ENCODE measurements at regions not wholly inside any gene's neighbourhood (a gene's known extent, or its start where the extent isn't known, plus 50 kb on each side); places are given as distances from the start of the nearest gene placed in this dataset.
"Not testable (repeated sequence)": the region's sequence is repeated elsewhere in the genome, so short reads cannot be mapped to it uniquely, and the experiment has no call there.

DNA sequence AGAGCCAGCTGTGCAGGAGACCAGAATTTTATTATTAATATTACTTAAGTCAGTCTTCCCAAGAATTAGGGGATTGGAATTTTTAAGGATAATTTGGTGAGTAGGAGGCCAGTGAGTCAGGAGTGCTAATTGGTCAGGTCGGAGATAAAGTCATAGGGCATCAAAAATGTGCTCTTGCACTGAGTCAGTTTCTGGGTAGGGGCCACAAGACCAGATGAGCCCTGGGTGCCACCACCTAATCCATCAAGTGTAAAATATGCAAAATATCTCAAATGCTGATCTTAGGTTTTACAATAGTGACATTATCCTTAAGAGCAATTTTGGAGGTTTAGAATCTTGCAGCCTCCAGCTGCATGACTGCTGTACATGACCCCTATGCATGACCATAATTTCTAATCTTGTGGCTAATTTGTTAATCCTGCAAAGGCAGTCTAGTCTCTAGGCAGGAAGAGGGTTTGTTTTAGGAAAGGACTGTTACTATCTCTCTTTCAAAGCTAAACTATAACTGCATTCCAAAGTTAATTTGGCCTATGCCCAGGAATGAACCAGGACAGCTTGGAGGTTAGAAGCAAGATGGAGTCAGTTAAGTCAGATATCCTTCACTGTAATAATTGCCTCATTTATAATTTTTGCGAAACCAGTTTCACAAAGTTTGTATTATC lies 215.9 kb downstream of the RNF152 start:
- no peak for DNase-seq (ENCODE audit: low read depth in 2 of 2)

DNA sequence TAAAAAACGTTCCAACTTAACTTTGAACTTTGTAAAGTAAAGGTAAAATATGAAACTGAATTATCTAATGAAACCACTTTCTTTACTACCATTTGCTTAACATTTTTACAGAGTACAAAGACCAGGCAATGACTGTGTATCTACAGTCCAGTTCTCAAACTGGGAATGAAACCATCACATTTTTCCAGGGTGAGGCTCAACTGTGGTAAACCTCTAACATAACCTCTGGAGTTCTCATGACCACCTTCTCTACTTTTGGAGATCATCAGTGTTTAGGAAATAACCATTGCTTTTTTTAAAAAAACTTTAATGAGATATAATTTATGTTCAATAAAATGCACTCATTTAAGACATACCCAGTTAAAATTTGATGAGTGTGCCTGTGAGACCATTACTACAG lies 223.5 kb downstream of the RNF152 start:
- no peak for DNase-seq (ENCODE audit: low read depth in 2 of 2)

DNA sequence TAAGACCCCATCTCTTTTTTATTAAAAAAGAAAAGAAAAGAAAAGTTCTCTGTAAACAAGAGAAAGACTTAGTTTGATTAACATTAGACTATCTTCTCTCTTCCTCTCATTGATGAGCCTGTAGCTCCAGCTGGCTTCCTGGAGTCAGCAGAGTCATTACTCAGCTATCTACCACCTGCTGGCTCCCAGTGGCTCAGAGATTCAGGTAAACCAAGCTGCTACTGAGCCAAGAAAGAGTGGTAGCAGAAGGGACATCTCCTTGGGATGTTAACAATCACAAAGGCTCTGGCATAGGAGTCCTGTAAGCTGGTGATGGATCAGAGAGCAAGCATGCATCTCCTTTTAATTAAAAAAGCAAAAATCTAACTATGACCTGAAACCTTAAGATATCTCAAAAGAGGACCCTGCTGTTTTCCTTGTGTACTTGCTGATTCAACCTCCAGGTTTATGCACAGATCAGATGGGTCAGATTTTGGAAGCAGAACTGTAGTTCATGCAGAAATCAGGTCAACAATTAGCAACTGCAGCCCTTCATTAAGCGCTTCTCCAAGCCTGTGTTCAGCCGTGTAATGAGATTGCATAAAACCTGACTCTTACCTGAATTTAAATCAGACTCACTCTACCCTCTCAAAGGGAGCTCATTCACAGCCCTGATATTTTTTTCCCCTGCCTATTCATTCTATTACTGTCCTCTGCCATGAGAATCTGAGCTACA lies 225.8 kb downstream of the RNF152 start:
- no peak for DNase-seq (ENCODE audit: low read depth in 2 of 2)

DNA sequence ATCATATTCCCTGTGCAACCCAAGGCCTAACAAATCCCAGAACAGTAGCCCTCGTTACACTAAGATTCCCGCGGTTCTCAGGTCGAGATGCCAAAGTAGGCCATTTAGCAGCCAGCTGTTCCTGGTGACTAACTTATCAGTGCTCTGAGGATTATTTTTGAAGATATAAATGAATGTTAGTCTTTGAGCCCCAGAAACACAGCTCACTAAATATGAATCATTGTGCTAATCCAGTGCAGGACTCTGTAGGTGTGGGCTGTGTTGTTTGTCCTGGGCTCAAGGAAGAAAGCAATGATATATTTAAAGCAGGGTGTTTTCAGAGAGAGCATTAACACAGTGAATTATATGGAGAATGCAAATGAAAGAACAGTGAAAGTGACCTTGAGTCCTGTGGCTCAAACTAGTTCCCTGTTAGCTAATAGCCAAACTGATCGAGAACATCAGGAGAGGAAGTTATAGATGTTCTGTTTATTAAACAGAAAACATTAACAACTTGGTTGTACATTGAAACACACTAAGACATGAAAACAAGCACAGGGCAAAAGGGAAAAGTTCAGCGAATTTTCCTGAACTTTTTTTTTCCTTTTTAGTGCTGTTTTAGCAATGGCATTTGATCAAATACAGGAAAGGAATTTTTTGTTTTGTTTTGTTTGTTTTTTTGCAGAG lies 228.3 kb downstream of the RNF152 start:
- DNase-seq (ENCODE audit: low read depth in 2 of 2), result no peak

DNA sequence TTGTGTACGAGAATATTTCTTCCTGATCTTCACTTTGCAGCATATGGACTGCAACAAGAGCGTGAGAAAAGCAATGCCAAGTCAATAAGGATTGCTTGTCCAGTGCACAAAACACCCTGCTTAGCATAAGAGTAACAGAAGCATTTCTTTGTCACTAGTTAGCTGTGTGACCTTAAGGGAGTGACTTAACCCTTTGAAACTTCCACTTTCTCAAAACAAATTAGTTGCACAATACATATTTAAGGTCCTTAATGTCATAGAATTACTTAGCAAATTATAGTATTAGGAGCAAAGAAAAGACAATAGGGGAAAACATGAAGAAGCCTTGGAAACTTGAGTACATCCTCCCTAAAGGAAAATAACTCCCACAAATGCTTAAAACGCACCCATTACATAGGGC lies 230.1 kb downstream of the RNF152 start:
- DNase-seq (ENCODE audit: low read depth in 2 of 2), result no peak

DNA sequence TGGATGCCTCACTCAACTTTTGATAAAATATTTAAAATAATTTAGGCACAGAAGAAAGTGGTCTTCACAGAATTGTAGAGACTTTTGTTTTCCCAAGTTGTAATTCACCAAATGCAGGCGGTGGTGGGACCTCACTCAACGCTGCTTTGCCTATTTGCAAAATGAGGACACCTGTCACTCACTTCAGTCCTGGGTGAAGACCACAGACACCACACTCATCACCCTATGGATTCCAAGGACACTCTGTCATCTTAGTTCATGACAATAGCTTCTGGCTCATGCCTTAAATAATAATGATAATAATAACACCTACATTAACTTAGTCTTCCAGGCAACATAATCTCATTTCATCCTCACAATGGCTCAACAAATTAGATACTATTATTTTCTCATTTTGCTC lies 234.4 kb downstream of the RNF152 start:
- DNase-seq (ENCODE audit: low read depth in 2 of 2), result no peak

DNA sequence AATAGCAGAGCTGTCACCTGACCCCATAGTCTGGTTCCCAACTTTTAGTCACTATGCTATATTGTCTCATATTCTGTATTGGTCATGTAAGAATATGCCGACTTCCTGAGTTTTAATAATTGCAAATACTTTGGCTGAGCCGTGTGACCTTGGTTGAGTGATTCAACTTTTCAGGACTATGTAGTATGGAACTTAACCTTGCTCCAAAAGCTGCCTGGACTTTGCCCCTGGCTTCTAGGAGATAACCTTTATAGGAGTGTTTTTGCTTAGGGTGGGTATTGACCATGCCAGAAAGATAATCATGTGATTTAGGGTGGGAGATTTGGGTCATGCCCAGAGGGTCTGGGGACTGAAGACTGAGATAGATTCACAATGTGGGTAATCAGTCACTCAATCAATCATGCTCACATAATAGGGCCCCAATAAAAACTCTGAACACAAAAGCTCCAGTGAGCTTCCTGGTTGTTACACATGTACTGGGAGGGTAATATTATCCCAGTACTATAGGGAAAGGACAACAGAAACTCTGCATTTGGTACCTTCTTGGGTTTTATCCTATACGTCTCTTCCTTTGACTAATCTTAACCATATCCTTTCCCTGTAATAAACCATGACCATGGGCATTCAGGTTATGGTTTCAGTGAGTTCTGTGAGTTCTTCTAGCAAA lies 235.6 kb downstream of the RNF152 start:
- DNase-seq (ENCODE audit: low read depth in 2 of 2), result no peak

DNA sequence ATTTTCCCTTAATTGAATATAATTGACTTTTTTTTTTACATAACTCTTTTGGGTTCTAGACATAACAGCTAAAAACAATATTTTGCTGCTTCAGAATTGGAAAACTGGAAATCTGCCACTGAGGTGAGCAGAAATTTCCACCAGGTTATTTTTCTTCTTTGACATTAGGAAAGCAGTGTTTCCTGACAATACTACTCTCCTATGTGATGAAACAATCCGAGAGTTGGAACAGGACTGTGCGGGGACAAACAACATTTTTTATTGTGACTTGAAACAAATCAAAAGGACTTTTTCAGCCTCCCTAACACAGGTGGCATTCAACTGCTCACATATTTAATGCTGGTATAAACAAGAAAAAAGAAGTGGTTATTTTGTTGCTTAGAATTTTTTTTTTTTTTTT lies 237.2 kb downstream of the RNF152 start:
- no peak for DNase-seq (ENCODE audit: low read depth in 2 of 2)

DNA sequence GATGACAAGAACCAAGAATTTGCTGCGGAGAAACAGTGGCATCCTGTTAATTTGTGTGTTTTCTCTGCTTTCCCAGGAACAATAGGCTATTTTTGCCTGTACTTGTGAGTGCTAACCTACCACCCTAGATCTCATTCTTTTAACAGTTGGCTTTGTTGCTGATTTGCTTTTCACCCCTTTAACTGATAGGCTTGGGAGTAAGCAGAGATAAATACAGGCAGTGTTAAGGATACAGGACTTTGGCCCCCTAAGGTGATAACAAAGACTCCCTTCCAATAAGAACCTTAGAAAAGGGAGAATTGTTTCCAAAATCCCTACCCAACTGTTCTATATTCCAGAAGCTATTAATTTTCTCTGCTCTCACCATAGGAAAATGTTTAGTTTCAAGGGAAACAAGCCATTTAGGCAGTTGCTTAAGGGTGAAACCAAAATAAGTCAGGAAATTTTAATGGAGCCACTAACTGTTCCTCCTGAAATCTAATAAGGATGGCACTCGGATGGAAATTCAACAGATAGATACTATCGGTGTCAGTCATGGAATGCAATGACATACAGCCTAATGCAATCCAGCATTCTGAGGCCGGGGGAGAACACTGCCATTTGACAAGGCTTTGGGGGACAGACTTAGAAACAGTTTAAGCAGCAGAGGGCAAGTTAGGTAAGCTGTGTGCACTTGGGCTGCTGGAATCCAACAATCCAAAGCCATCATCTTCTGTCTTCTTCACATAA lies 238.8 kb downstream of the RNF152 start:
- DNase-seq (ENCODE audit: low read depth in 2 of 2), result no peak

DNA sequence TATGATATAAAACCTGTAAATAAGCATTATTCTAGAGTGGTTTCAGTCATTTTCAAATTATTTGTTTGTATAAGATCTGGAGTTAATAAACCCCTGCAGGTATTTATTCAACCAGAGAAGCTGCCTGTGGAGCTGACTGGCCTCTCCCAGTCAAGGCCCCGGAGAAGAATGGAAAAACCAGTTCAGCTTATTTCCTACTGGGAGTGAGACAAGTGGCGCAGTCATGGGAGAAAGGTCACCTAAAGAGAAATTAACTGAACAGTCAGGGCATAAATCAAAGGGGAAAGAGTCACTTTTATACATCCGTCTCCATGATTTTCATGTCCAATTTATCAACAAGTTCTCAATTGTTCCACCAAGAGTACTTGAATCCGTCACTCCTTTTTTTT lies 240.9 kb downstream of the RNF152 start:
- no peak for DNase-seq (ENCODE audit: low read depth in 2 of 2)

DNA sequence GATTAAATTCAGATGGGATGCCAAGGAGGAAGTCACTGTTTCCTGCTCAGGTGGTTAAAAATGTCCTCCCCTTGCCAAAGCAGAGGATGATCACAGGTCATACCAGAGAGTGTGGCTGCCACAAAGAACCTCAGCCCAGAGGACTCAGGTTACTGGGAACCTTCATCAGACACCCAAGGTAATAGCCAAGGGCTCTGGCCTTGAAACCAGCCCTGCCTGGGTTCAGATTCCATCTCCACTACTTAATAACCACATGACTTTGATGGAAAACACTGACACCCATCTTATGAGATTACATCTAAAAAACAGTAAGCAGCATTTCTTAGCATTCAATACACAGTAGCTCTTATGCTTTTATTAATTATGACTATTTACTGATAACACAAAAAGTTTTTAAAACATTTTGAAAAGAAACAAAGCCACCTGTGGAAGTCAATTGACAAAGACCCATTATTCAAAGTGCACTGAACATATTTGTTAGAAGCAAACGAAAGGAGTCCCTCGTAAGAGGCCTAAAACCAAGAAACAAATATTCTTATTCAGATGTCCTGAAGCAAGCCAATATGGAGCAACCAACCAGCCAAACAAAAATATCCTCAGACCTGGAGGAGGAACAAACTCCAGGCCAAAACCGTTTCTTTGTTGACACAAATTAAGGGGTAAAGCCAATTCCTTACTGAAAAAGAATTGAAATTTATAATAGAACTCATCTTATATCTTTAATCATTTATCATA lies 241.5 kb downstream of the RNF152 start:
- DNase-seq (ENCODE audit: low read depth in 2 of 2), result no peak

DNA sequence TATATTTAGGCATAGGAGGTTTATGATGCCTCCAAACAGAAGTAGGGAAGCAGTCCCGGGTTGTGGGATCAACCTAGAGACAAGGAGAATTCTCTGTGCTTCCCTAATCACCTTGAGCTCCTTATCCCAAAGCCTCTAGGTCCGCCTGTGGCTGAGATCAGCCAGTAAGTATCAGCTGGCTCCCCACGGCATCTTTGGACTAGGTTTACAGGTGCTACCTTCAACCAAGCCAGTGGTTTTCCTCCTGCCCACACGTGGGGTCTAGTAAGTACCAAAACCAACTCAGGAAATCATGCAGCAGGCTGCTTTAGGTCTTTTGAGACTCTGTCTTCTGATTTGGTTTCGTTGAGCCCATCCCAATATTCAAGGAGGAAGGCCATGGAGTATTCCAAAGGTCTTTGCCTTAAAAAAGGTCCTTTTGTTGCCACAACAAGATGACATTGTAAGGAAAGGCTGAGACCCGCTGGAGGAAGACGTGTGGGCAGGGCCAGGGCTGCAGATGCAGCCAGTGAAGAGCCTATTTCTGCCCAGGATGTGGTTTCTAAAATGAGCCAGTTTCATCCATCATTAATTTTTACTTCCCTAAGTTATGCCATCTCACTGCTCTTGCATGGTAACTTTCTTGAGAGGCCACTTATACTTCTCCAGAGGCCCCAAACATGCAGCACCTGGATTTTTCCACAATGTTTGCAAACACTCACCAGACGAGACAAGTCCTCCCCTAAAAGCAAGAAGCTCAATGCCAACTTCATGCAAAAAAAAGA lies 248.7 kb downstream of the RNF152 start:
- DNase-seq (ENCODE audit: low read depth in 2 of 2), result no peak

DNA sequence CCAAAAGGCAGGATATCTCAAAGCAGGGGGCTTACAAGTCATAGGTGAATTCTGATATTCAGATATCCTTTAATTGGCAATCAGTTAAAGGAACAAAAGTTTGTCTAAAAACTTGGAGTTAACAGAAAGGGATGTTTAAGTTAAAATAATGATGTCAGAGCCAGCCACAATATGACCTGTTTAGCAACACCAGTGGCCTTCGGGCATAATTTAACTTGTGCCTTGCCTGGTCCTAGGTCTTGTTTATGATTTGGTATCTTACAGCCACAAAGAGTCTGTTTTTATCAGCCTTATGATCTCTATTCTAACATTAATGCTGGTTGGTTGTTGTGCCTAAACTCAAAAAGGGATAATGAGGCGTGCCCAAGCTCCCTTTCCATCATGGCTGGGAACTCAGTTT lies 252.9 kb downstream of the RNF152 start:
- no peak for DNase-seq (ENCODE audit: low read depth in 2 of 2)

DNA sequence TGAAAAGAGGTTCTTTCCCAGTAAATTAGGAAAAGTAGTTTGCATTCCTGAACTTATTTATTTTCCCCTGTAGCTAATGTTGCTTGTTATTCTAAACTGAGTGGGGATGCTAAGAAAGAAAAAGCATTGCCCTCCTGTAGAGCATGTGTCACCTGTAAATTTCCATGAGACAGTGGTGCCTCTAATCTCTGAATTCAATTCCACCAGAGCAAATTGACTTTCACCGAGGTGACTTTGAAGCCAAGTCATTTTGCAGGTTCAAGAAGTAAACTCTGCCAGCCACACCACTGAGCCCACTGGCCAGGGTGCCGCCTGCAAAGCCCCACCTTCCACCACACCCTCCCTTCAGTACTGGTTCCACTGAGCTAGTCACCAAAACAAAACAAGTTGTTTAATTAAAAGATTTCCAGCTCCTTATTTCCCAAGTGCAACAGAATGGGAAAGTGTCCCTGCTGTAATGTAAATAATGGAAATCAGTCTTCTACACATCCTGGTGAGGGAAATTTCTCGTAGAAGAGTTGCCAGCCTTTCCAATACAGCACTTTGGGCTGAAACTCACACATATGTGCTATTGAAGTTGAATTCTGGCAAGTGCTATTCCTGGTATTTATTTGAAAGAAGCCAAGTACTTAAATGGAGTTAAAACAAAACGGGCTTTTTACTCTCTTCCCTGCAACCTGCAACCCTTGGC lies 254.8 kb downstream of the RNF152 start:
- DNase-seq (ENCODE audit: low read depth in 2 of 2), result no peak

DNA sequence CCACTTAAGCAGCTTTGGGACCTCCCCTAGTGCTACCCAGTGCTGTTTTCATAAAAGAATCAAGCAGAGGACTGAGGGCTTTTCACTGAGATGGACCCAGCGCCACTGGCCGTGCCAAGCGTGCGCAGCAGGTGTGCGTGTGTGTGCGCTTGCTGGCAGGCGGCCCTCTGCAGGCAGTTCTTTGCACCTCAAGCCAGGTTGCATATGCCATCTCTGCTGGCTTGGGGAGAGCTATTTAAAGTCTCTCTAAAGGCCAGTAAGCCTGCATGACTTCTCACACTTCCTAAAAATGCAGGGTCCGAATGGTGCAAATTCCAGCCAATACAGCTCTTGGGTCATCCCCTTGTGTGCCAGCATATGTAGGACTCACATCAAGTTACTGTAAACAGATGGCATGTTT lies 255.5 kb downstream of the RNF152 start:
- no peak for DNase-seq (ENCODE audit: low read depth in 2 of 2)

DNA sequence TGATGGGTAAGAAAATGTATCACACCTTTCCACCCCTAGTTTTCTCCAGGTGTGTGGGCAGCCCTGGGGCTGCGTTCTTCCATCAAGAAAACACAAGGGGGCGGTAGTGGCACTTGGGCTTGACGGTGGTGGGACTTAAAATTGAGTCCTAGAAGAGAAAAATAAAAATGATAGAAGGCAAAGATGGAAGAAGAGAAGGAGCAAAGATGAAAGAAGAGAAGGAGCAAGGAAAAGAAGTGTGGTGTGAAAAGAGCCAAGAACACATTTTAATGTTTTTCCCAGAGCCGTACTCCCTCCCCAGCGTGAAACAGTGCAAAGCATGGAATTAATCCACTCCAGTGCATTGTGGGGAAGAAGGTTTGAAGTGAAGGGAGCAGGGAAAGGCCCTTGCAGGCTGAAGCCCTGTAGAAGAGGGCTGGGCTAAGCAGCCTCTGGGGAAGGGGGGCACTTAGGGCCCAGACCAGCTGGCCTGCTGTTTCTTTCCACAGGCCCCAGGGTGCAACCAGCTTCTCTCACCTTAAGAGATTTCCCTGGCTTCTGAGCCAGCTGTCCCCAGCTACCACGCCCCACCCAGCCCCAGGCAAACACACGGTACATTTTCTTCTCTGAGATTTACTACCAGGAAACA lies 256.8 kb downstream of the RNF152 start:
- DNase-seq (ENCODE audit: low read depth in 2 of 2), result peak in 1 of 2 donors; percentile 2

DNA sequence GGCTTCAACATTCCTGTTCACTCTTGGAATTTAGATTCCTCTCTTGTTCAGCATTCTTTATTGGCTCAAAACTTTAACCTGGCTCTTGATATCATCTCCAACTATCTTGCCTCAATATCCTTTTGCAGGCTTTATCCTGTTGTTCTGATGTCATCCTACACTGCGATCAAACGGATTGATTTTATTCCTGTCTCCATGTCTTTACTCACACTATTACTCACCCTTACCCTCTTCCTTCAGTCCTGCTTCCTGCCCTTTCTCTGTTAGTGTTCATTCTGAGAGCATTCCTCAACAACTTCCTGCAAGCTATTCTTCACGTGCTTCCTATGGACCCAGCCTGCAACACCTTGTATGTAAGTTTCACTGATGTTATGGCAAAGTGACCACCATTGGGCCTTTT lies 264.7 kb downstream of the RNF152 start:
- no peak for DNase-seq (ENCODE audit: low read depth in 2 of 2)

DNA sequence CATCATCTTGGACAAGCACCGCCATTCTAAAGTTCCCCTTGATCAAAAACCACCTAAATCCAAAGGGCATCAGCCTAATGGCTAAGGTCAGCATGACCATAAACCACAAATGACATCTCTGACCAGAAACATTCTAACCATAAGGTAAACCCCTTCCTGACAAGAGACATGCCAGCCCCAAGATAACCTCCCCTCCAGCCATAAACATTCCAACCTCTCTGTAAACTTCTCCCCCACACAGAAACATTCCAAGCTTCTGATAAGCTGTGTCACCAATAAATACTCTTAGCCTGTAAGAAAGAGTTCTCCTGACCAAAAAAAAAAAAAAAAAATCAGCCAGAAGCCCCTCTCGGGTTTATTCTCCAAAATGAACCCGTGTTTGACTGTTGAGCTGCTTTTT lies 268.2 kb downstream of the RNF152 start:
- not testable (repeated sequence) for DNase-seq (ENCODE audit: low read depth in 2 of 2)

DNA sequence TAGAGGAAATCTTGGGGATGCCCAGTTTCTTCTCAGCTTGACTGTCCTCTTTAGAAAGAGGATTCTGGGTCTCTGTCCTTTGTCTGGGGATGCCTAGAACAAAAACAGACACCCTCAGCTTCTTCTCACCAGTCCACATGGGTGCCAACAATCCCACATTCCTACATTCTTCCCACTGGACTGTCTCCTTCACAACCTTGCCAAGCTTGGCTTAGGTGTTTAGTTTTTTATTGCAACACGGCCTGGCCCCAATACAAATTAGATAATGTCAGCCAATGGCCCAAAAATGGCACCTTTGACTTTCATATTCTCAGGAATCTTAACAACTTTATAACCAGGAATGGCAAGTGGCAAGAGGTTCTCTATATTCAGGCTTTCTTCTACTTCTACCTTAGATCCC lies 273.0 kb downstream of the RNF152 start:
- DNase-seq (ENCODE audit: low read depth in 2 of 2), result no peak

Measured in activated CD8-positive, alpha-beta memory T cell treated with anti-CD3 and anti-CD28 coated beads for 4 hours (primary cell).